Stimulated activated CD4-positive, alpha-beta T cell treated with anti-CD3 and anti-CD28 coated beads, Interleukin-15, amount 100 ng/mL, for 48 hours (primary cell): ENCODE measurements at regions not wholly inside any gene's neighbourhood (a gene's known extent, or its start where the extent isn't known, plus 50 kb on each side); places are given as distances from the start of the nearest gene placed in this dataset.

ENCODE experiments used
- DNase-seq, 2 donors: peaks; one replicate each; pipeline ENCODE4 v3.0.0-alpha.2; 2020; ENCODE audit warnings: low read depth in 2 of 2

GRCh38 chr1:81578867-81579266 is 221.9 kb upstream of the ADGRL2 start:
- DNase-seq = no peak

DNA sequence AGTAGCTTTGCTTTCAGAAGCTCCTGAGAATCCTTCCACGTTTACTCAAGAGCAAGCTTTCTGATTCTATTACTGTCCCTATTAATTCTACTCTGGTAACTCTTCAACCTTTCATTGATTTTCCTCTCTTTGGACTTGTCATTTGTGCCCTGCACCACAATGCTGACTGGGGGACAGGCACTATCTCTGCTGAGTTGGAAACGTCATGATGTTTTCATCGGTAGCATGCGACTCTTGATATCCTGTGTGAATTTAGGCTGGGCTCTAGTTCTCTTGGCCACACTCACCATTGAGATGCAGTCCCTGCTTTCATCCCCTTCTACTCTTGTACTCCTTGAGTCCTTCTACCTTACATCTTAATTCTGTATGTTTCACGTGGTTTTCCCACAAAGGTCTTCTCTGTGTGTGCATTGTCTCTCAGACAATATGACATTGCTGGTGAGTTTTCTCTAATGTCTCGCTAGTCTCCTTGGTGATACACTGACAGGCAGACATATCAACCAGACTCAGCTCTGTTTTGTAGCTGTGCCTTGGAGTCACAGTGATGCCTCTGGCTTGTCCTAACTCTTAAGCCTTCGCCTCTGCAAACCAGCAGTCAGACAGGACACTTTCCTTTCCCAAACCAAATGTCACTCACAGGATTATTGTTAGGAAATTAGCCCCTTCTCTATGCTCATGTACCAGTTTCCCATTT is 223.6 kb upstream of the ADGRL2 start:
- DNase-seq = no peak

- no peak for DNase-seq
Observed at GRCh38 chr1:81574408-81574807, 226.3 kb upstream of the ADGRL2 start.

- DNase-seq = no peak
Observed at GRCh38 chr1:81573458-81573857, 227.3 kb upstream of the ADGRL2 start.

DNA sequence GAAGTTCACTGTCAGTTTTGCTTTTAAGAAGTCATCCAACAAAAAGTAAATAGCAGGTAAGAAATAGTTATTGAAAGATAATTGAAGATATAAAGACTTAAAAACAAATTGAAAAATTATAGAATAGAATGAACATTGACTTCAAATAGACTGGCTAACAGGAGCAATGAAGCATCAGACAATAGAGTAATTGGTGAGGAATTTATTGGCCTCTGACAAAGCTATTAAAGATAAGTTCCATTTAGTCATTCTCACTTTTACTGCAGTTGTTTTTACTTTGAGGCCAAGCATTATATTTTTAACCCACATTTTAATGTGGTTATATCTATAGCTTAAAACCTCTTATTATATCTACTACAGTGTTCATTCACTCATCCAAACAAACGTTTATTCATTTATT is 228.8 kb upstream of the ADGRL2 start:
- DNase-seq = no peak

- DNase-seq = no peak
Observed at GRCh38 chr1:81569761-81570160, 231.0 kb upstream of the ADGRL2 start.

GRCh38 chr1:81563632-81564031 is 237.1 kb upstream of the ADGRL2 start:
- no peak for DNase-seq

DNA sequence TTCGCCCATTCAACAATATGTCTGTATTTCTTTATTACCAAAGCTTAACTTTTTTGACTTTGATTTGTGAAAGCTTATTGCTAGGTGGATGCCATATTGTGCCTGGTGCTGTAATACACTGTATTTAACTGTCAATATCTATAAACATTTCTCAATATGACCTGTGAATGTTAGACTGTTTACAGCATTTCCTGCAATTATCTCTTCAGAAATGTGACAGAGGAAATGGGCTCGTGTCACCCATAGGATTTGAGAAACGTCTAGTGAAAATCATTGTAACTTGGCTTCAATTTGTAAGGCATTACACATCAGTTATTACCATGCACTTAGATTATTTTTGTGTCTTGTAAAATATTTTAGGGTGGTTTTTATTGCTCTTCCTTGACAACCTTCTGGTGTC is 237.8 kb upstream of the ADGRL2 start:
- DNase-seq = no peak

GRCh38 chr1:81560629-81561028 is 240.1 kb upstream of the ADGRL2 start:
- DNase-seq = no peak

- no peak for DNase-seq
Observed at GRCh38 chr1:81559662-81560350, 240.9 kb upstream of the ADGRL2 start.

DNA sequence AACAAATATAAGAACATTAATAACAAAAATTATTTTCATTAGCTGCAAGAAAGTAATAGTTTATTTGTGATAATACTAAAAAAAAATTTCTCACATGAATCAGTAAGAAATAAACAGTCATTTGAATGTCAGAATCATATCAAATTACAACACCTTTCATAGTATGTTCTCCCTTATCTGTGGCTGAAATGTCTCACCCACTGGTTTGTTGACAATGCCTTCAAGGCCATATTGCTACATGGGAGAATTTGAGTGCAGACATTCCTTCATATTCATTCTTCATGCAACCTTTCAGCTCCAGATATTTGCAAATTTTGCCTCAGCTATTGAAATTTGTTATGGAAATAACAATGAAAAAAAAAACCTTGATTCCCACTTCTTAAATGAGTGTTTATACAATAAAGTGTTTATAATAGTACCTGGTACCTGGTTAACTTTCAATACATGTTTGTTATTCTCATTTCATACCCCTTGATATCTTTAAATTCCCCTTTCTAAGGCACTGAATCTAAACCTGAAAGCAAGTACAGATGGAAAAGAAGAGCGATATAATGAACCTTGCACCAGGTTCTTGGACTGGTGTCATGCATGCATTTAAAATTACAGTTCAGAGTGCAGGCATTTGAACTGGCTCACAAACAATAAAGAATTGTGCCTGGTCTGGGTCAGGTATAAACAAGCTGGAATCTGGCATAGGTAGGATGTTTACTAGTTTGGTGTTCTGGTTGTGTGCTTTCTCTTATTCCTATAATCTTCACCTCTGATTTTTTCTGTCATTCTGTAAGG is 242.2 kb upstream of the ADGRL2 start:
- no peak for DNase-seq

DNA sequence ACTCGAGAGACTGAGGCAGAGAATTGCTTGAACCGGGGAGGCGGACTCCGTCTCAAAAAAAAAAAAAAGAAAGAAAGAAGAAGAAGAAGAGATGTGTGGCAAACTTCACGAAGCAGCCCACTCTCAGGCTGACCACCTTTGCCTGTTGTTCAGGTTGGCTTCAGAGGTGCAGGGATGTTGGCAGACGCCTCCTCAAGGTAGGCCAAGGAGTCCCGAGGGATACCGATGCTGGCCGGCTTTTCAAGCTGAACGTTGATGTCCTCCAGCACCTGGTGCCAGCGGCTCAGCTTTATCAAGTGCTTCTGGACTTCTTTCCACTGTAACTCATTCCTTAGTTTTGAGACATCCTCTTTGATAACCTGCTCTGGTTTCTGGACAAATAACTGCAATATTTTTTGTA is 243.8 kb upstream of the ADGRL2 start:
- DNase-seq = no peak

GRCh38 chr1:81554534-81554933 is 246.2 kb upstream of the ADGRL2 start:
- no peak for DNase-seq

- DNase-seq = no peak
Observed at GRCh38 chr1:81554108-81554507, 246.6 kb upstream of the ADGRL2 start.

- no peak for DNase-seq
Observed at GRCh38 chr1:81553503-81553902, 247.2 kb upstream of the ADGRL2 start.

GRCh38 chr1:81551946-81552345 is 248.8 kb upstream of the ADGRL2 start:
- no peak for DNase-seq

- DNase-seq = no peak
Observed at GRCh38 chr1:81550753-81551152, 250.0 kb upstream of the ADGRL2 start.

DNA sequence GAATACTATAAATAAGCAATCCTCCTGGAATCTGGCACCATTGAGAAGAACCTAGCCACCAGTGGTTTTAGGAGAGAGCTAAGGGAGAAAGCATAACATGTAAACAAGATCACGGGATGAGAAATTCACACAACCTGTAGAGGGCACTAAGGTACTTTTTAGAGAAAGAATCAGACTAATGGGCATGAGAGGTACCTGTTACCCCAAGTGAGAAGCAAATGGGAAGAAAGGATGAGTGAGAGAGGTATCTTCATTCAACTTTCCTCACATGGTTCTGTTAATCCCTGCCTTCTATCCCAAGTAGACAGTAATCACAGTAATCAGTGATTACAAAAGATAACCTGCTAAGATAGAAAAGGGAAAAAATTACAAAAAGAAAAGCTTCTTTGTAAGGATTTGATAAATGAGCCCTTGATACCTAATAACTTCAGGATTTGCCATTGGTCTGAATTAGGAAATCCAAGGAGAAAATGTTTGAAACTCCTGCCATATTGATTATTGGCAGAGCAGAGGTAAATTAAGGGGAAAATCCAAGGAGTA is 251.1 kb upstream of the ADGRL2 start:
- no peak for DNase-seq

GRCh38 chr1:81548918-81549587 is 251.7 kb upstream of the ADGRL2 start:
- DNase-seq = no peak

GRCh38 chr1:81547912-81548303 is 252.8 kb upstream of the ADGRL2 start:
- DNase-seq = no peak

GRCh38 chr1:81547261-81547911 is 253.3 kb upstream of the ADGRL2 start:
- no peak for DNase-seq

- no peak for DNase-seq
Observed at GRCh38 chr1:81545734-81546133, 255.0 kb upstream of the ADGRL2 start.
